ENCODE measurements at regions not wholly inside any gene's neighbourhood (a gene's known extent, or its start where the extent isn't known, plus 50 kb on each side); places are given as distances from the start of the nearest gene placed in this dataset.

- TF ChIP-seq, protein P1, sequence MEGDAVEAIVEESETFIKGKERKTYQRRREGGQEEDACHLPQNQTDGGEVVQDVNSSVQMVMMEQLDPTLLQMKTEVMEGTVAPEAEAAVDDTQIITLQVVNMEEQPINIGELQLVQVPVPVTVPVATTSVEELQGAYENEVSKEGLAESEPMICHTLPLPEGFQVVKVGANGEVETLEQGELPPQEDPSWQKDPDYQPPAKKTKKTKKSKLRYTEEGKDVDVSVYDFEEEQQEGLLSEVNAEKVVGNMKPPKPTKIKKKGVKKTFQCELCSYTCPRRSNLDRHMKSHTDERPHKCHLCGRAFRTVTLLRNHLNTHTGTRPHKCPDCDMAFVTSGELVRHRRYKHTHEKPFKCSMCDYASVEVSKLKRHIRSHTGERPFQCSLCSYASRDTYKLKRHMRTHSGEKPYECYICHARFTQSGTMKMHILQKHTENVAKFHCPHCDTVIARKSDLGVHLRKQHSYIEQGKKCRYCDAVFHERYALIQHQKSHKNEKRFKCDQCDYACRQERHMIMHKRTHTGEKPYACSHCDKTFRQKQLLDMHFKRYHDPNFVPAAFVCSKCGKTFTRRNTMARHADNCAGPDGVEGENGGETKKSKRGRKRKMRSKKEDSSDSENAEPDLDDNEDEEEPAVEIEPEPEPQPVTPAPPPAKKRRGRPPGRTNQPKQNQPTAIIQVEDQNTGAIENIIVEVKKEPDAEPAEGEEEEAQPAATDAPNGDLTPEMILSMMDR (IDR thresholded peaks at IDR 0.05), result no peak
- TF ChIP-seq POLR2A (IDR thresholded peaks at IDR 0.05), result no peak
Observed at GRCh38 chr2:76251342-76251741, 540.6 kb upstream of the GCFC2 start.
